ENCODE measurements at regions not wholly inside any gene's neighbourhood (a gene's known extent, or its start where the extent isn't known, plus 50 kb on each side); places are given as distances from the start of the nearest gene placed in this dataset.
"Not testable (repeated sequence)": the region's sequence is repeated elsewhere in the genome, so short reads cannot be mapped to it uniquely, and the experiment has no call there.

DNA sequence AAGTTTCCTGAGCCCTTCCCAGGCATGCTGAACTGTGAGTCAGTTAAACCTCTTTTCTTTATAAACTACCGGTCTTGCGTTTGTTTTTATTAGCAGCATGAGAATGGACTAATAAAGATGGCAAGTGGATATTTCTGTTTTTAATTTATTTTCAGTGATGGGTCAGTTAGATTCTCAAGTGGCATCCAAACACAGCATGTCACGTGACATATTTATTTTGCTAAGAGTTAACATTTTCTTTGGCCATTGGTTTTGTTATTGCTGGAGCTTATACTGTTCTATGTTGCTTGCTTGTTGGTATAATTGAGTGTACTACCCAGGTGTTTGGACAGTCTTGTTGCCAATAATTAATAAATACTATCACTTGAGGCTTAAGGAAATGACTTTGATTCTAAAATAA, 181.7 kb upstream of the MALRD1 start:
- DNase-seq (ENCODE audit: low spot score): no peak
- ATAC-seq: no peak

DNA sequence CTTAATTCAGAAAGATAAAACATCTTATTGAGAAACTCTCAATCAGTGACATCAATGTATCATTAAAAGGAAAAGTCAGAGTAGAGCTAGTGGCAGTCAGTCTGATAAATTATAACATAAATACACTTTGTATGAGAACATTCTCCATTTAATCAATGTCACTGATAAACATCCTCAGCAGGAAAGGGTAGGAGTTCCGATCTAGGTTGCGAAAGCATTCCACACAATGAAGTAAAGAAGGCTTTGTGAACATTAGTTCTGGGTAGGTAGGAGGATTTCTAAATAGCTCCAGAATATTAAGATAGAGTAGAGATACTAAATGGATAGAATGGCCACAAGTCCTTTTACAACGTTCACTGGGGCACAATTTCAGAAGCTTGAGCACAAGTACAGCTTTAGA, 179.7 kb upstream of the MALRD1 start:
- ATAC-seq: no peak
- DNase-seq (ENCODE audit: low spot score): no peak

DNA sequence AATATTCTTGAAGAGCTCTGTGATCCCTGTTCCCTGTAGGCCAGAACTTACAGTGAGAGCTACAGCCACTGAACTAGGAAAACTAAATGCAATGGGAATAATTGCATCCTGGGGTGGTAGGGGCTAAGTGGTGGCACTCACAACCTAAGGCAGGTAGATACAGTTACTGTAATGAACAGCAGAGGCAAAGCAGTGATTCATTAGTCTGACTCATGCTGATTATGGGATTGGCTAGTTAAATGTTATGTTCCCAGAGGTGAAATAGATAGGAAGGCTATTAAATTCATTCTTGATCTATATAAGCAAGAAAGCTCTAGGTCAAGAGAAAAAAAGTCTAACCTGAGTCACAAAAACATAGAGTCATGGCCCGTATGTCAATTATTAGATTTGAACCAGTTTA, 173.1 kb upstream of the MALRD1 start:
- DNase-seq (ENCODE audit: low spot score): no peak
- ATAC-seq: no peak

DNA sequence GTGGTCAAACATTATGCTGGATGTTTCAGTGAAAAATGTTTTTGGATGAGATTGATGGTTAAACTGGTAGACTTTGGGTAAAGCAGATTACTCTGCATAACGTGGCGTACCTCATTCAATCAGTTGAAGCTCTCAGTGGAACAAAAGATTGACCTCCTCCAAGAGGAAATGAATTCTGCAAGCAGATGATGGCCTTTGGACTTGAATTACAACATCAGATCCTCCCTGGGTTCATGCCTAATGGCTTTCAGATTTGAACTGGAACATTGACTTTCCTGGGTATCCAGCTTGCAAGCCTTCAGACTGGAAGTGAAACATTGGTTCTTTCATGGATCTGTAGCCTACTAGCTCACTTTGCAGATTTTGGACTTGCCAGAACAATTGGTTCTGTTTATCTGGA, 169.3 kb upstream of the MALRD1 start:
- DNase-seq (ENCODE audit: low spot score) (no peak), ATAC-seq (peak; percentile 43)

DNA sequence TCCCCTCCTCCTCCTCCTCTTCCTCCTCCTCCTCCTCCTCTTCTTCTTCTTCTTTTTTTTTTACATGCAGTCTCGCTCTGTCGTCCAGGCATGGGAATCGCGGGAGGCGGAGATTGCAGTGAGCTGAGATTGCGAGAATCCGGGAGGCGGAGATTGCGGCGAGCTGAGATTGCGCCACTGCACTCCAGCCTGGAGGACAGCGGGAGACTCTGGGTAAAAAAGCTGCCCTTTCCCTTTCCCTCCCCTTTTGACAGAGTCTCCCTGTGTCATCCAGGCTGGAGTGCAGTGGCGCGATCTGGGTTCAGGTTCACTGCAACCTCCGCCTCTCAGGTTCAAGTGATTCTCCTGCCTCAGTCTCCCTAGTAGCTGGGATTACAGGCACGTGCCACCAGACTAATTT, 168.1 kb upstream of the MALRD1 start:
- ATAC-seq: no peak
- DNase-seq (ENCODE audit: low spot score): no peak

DNA sequence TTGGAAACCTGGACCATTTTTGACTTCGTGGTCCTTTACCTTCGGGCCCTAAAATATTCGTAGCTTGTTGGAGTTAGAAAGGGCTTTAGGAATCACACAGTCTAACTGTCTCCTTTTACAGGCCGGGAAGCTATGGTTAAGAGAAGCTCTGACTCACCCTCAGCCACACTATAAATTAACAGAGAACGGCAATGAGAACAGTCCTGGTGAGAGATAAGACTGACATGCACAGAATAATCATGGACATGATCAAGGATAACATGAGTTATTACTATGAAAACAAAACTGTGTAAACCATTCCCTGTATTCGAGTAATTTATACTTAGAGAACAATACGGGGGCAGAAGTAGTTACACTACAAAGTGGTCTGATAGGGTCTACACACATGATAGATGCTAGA, 162.5 kb upstream of the MALRD1 start:
- ATAC-seq: no peak

DNA sequence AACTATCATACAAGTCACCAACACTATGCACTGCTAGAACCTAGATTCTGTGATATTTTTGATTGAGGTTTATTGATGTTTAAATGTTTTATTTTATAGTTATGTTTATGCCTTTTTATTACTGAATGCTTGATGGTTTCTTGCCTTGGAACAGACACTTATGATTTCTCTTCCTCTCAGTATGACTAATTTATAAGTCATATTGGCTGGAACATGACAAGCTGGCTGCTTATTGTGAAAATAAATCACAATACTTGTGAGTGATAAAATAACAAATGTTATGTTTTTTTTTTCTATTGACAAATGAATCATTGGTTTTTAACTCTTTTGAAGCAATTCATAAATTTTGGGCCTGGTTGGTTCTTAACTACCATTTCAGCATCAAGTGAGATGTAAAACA, 142.0 kb upstream of the MALRD1 start:
- ATAC-seq: no peak
- no peak for DNase-seq (ENCODE audit: low spot score)

More for the DNA sequence above, 162.5 kb upstream of the MALRD1 start:
- no peak for DNase-seq (ENCODE audit: low spot score)

DNA sequence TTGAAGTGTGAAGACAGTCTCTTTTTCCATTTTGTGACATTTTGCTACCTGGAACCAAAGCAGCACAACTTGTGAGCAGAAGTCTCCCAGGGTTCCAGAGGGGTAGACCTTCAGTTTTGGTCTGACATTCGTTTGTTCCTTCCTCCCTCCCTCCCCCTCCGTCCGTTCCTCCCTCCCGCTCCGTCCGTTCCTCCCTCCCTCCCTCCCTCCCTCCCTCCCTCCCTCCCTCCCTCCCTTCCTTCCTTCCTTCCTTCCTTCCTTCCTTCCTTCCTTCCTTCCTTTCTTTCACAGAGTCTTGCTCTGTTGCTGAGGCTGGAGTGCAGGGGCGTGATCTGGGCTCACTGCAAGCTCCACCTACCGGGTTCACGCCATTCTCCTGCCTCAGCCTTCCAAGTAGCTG, 131.2 kb upstream of the MALRD1 start:
- DNase-seq (ENCODE audit: low spot score); ATAC-seq: not testable (repeated sequence)

DNA sequence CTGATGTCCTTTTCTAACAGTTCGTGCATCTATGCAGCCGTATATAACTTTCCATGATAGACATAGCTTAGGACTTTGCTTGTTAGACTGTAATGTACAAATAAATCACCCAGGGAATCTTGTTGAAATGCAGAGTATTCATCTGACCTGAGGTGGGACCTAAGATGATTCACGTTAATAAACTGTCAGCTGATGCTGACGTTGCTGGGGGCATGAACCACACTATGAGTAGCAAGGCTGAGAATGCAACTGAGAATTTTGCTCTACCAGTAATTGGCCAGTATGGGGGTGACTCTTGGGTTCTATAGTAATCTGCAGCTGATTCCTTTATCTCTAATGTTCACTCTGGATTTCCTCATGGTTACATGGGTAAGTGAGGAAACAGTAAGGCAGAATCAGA, 130.1 kb upstream of the MALRD1 start:
- ATAC-seq: no peak
- DNase-seq (ENCODE audit: low spot score): no peak

DNA sequence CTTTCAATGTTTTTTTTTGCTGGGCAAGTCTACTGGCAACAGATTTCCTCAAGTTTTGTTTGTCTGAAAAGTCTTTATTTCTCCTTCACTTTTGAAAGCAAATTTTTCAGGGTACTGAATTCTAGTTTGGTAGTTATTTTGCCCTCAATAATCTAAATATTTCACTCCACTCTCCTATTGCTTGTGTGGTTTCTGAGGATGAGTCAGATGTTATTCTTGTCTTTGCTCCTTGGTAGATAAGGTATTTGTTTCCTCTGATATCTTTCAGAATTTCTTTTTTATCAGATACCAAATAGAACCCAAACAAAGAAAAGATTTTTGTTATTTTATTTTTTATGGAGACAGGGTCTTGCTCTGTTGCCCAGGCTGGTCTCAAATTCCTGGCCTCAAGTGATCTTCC, 99.2 kb upstream of the MALRD1 start:
- DNase-seq (ENCODE audit: low spot score): no peak
- no peak for ATAC-seq

DNA sequence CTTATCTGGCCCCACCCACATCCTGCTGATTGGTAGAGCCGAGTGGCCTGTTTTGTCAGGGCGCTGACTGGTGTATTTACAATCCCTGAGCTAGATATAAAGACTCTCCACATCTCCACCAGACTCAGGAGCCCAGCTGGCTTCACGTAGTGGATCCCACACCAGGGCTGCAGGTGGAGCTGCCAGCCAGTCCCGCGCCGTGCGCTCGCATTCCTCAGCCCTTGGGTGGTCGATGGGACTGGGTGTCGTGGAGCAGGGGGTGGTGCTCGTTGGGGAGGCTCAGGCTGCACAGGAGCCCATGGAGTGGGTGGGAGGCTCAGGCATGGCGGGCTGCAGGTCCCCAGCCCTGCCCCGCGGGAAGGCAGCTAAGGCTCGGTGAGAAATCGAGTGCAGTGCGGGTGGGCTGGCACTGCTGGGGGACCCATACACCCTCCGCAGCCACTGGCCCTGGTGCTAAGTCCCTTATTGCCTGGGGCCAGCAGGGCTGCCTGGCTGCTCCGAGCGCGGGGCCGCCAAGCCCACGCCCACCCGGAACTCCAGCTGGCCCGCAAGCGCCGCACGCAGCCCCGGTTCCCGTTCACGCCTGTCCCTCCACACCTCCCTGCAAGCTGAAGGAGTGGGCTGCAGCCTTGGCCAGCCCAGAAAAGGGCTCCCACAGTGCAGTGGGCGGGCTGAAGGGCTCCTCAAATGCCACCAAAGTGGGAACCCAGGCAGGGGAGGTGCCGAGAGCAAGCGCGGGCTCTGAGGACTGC, 97.4 kb upstream of the MALRD1 start:
- not testable (repeated sequence) for ATAC-seq; DNase-seq (ENCODE audit: low spot score)

DNA sequence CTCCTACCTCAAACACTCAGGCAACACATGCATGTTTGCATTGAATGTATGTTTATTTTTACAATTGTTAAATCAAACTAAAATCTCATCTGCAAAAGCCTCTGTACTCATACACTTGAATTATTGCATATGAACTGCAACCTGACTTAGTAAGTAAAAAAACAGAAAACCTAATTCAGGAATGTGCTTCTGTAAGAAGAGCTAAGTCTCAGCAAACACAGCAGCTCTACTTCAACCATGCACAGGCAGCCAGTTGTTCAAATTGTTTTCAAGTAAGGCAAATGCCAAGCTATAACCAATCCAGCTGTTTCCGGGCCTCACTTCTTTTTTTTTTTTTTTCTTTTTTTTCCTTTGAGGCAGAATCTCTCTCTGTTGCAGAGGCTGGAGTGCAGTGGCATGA, 93.5 kb upstream of the MALRD1 start:
- DNase-seq (ENCODE audit: low spot score) (no peak), ATAC-seq (no peak)

DNA sequence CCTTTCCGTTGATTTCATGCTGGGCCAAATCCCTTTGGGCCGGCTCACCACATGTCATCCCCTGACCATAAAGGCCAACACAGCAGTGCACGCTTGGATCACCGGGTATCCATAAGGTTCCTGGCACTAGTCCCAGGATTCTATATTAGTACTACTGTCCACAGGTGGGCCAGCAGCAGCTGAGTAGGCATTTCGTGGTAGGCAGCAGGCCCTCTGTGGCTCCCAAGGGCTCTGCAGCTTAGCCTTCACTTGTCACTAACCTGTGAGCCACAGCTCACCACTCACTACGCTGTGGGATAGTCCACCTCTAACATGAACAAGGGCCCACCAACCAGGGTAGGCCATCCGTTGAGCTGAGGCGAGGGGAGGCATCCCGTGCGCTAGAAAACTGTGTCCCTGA, 89.2 kb upstream of the MALRD1 start:
- DNase-seq (ENCODE audit: low spot score) (no peak), ATAC-seq (no peak)

DNA sequence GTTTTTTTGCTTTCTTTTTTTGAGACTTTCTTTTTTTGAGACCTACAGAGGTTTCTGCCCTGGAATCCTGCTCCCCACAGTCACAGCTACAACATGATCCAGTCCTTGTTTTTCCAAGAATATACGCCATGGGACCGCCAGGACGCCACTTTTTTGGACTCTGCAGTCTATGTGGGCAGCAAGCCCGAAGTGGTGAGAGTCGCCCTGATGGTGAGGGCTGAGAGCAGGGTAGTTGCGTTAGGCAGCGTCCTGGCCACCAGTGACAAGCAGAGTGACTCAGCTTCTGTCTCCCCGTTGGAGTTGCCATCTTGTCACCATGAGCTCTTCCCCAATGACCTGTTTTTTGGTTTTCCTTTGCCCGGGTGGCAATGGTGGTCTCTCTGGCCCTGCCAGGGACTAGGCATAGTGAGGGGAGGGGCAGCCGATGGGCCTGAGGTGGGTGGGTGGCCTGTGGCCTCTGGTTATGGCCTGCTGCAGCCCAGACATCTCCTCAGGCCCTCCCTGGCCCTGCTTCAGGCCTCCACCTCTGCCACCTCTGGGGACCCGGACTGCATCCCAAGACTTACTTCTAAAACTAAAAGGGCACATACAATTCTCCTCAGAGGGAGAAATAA, 88.0 kb upstream of the MALRD1 start:
- DNase-seq (ENCODE audit: low spot score): no peak

DNA sequence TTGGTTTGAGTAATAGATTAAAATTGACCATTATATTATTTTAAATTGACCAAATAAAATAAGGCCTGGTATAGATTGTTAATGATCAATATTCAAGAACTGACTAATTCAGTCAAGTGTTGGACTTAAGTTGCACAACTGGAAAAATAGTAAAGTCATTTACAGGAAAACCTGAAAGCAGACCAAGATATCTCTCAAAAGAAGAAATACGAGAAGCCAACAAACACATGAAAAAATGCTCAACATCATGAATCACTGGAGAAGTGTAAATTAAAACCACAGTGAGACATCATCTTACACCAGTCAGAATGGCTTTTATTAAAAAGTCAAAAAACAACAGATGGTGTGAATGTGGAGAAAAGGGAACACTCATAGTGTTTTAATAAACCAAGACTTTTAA, 80.4 kb upstream of the MALRD1 start:
- ATAC-seq (no peak), DNase-seq (ENCODE audit: low spot score) (no peak)

More for the DNA sequence above, 88.0 kb upstream of the MALRD1 start:
- ATAC-seq: no peak

DNA sequence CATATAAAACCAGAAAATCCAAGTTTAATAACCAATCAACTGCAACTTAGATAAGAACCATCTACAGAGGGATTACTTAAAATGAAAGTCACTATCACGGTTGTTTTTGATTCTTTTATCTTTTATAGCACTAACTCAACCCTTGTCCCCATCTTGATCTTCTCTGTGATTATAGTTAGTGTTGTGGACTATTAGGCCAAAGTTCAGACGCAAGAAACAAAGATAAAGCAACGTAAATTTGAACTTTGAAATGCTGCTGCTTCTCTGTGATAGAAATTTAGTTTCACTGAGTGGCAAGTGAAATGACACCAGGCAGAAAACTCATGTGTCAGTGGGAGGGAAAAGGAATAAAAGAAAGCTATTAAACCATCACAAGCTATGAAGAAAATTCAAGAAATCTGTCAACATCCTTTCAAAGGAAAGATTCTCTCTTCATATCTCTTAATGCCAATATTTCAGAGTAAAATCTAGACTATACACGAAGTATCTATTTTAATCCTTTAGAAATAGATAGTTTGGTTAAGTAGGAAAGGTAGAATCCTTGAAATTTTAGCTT, 71.8 kb upstream of the MALRD1 start:
- DNase-seq (ENCODE audit: low spot score): no peak
- no peak for ATAC-seq

DNA sequence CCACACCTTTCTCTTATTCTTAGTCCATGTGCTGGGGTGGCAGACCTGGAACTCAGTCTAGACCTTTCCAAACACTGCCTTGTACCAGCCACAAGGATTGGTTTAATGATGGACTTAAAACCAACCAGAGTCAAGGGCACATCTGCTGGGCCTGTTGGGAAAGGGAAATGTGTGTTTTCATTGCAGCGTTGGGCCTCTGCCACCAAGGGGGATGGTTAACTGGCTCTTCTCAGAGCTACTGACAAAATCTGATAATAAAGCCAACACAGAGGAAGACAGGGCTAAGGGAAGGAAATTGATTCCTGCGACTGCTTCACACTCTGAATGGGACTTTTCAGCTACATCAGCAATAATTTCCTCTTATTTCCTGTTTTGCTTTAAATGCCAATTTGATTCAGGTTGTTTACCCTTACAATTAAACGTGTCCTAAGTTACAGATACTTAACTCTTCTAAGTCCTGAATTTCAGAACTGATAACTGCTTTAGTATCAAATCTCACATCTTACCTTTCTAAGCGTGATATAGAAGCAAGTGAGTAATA, 68.4 kb upstream of the MALRD1 start:
- no peak for ATAC-seq

DNA sequence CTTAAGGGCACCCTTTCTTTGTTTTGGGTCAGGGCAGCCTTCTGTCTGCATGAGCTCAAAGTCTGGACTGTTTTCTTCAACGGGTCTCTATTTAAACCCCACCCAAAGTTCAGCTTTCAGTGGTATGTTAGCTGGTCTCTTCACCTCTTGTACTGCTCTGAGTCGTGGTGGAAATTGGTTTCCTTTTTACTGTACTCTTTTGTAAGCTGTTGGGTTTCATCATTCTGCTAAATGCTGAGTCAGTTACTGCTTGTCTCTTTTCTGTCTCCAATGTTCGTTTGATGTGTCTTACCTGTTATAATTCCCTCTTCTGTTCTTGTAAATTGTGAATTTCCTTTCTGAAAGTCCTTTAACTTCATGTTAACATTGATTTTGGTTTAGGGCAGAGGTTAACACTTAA, 64.1 kb upstream of the MALRD1 start:
- DNase-seq (ENCODE audit: low spot score): no peak
- ATAC-seq: no peak

More for the DNA sequence above, 68.4 kb upstream of the MALRD1 start:
- no peak for DNase-seq (ENCODE audit: low spot score)

DNA sequence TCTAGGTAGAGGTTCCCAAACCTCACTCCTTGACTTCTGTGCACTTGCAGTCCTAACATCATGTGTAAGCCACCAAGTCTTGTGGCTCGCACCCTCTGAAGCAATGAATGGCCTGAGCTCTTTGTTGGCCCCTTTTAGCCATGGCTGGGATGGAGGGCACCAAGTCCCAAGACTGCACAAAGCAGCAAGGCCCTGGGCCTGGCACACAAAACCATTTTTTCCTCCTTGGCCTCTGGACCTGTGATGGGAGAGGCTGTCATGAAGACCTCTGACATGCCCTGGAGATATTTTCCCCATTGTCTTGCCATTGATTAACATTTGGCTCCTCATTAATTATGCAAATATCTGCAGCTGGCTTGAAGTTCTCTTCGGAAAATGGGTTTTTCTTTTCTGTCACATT, 60.3 kb upstream of the MALRD1 start:
- no peak for ATAC-seq
- DNase-seq (ENCODE audit: low spot score): no peak

Measured in left lobe of liver (tissue), 2 donors.